ENCODE measurements at regions not wholly inside any gene's neighbourhood (a gene's known extent, or its start where the extent isn't known, plus 50 kb on each side); places are given as distances from the start of the nearest gene placed in this dataset.

- Histone ChIP-seq H3K9me3 (ENCODE audit: control insufficient read depth, low read length) (no peaks in the 10 kb centered on the region), H3K4me1 (ENCODE audit: control insufficient read depth, insufficient read depth, low read length, poor library complexity, severe bottlenecking) (no peaks in the 10 kb centered on the region), H3K36me3 (ENCODE audit: control insufficient read depth, insufficient read depth, low read length) (no peaks in the 10 kb centered on the region), H3K27me3 (replicated peaks; ENCODE audit: control insufficient read depth, insufficient read depth, low read length, poor library complexity, severe bottlenecking) (no peaks in the 10 kb centered on the region), H3K4me3 (ENCODE audit: insufficient read depth, low read depth, low read length, poor library complexity, severe bottlenecking) (no peak overlapping the region), H3K27ac (ENCODE audit: insufficient read depth, low read length, poor library complexity, severe bottlenecking) (no peak overlapping the region)
- DNase-seq, result no peak
Measured at GRCh38 chr16:14347706-14348105, 276.6 kb downstream of the MRTFB start.

DNA sequence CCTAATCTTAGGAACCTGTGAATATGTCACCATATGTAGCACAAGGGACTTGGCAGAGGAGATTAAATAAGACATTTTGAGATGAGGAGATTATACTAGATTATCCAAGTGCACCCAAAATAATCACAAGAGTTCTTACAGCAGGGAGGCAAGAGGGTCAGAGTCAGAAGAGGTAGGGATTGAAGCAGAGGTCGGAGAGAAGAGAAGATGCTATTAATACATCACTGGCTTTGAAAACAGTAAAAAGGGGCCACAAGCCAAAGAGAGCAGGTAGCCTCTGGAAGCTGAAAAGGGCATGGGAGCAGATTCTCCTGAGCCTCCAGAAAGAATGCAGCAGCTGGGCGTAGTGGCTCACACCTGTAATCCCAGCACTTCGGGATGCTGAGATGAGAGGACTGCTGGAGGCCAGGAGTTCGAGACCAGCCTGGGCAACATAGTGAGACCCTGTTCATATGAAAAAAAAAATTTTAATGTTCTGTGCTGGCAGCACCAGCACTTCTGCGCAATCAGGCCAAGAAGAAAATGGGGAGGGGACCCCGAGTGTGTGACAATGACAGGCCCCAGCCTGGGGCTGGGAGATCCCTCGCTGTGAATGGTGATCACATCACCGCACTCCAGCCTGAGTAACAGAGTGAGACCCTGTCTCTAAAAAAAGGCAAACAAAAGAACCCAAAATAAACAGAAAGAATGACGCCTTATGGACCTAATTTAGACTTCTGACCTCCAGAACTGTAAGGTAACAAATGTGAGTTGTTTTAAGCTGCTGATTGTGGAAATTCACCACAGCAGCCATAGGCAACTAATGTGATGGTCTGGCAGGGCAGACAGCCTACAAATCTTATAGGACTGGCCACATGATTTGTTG is 275.4 kb downstream of the MRTFB start:
- Histone ChIP-seq H3K4me3 (ENCODE audit: insufficient read depth, low read depth, low read length, poor library complexity, severe bottlenecking) (no peak overlapping the region), H3K27me3 (replicated peaks; ENCODE audit: control insufficient read depth, insufficient read depth, low read length, poor library complexity, severe bottlenecking) (no peaks in the 10 kb centered on the region), H3K27ac (ENCODE audit: insufficient read depth, low read length, poor library complexity, severe bottlenecking) (no peak overlapping the region)

GRCh38 chr16:14345512-14346115 is 274.5 kb downstream of the MRTFB start:
- no peak overlapping the region for H3K4me3 ChIP-seq (ENCODE audit: insufficient read depth, low read depth, low read length, poor library complexity, severe bottlenecking)
- no peaks in the 10 kb centered on the region for H3K4me1 ChIP-seq (ENCODE audit: control insufficient read depth, insufficient read depth, low read length, poor library complexity, severe bottlenecking)
- no peaks in the 10 kb centered on the region for H3K9me3 ChIP-seq (ENCODE audit: control insufficient read depth, low read length)
- H3K27ac ChIP-seq (ENCODE audit: insufficient read depth, low read length, poor library complexity, severe bottlenecking), result no peak overlapping the region
- no peaks in the 10 kb centered on the region for H3K36me3 ChIP-seq (ENCODE audit: control insufficient read depth, insufficient read depth, low read length)
- DNase-seq, result no peak
- no peaks in the 10 kb centered on the region for H3K27me3 ChIP-seq (replicated peaks; ENCODE audit: control insufficient read depth, insufficient read depth, low read length, poor library complexity, severe bottlenecking)

More for the DNA sequence above, 275.4 kb downstream of the MRTFB start:
- no peaks in the 10 kb centered on the region for H3K9me3 ChIP-seq (ENCODE audit: control insufficient read depth, low read length)
- no peak for DNase-seq
- H3K36me3 ChIP-seq (ENCODE audit: control insufficient read depth, insufficient read depth, low read length), result no peaks in the 10 kb centered on the region
- H3K4me1 ChIP-seq (ENCODE audit: control insufficient read depth, insufficient read depth, low read length, poor library complexity, severe bottlenecking), result no peaks in the 10 kb centered on the region

DNA sequence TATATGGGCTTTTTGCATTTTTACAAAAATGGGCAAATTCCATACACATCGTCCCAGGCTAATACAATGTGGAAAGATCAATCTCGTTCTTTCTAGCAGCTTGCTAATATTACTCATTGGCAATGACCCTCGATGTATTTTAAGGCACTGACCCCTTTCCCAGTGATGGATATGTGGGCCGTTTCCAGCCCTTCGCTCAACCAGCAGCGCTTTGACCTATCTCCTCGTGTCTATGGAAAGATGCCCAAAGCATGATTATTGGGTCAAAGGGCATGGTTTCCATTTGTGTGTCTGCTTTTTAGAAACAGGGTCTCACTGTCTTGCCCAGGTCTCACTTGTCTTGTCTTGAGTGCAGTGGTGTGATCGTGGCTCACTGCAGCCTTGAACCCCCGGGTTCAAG is 273.8 kb downstream of the MRTFB start:
- no peaks in the 10 kb centered on the region for H3K9me3 ChIP-seq (ENCODE audit: control insufficient read depth, low read length)
- no peak for DNase-seq
- no peaks in the 10 kb centered on the region for H3K4me1 ChIP-seq (ENCODE audit: control insufficient read depth, insufficient read depth, low read length, poor library complexity, severe bottlenecking)
- H3K4me3 ChIP-seq (ENCODE audit: insufficient read depth, low read depth, low read length, poor library complexity, severe bottlenecking), result no peak overlapping the region
- H3K36me3 ChIP-seq (ENCODE audit: control insufficient read depth, insufficient read depth, low read length), result no peaks in the 10 kb centered on the region
- no peaks in the 10 kb centered on the region for H3K27me3 ChIP-seq (replicated peaks; ENCODE audit: control insufficient read depth, insufficient read depth, low read length, poor library complexity, severe bottlenecking)
- no peak overlapping the region for H3K27ac ChIP-seq (ENCODE audit: insufficient read depth, low read length, poor library complexity, severe bottlenecking)

GRCh38 chr16:14344292-14344691 is 273.2 kb downstream of the MRTFB start:
- no peaks in the 10 kb centered on the region for H3K36me3 ChIP-seq (ENCODE audit: control insufficient read depth, insufficient read depth, low read length)
- no peaks in the 10 kb centered on the region for H3K27me3 ChIP-seq (replicated peaks; ENCODE audit: control insufficient read depth, insufficient read depth, low read length, poor library complexity, severe bottlenecking)
- H3K4me3 ChIP-seq (ENCODE audit: insufficient read depth, low read depth, low read length, poor library complexity, severe bottlenecking), result no peak overlapping the region
- no peaks in the 10 kb centered on the region for H3K4me1 ChIP-seq (ENCODE audit: control insufficient read depth, insufficient read depth, low read length, poor library complexity, severe bottlenecking)
- no peaks in the 10 kb centered on the region for H3K9me3 ChIP-seq (ENCODE audit: control insufficient read depth, low read length)
- DNase-seq, result no peak
- H3K27ac ChIP-seq (ENCODE audit: insufficient read depth, low read length, poor library complexity, severe bottlenecking), result no peak overlapping the region

- H3K36me3 ChIP-seq (ENCODE audit: control insufficient read depth, insufficient read depth, low read length), result no peaks in the 10 kb centered on the region
- no peak overlapping the region for H3K27ac ChIP-seq (ENCODE audit: insufficient read depth, low read length, poor library complexity, severe bottlenecking)
- H3K4me3 ChIP-seq (ENCODE audit: insufficient read depth, low read depth, low read length, poor library complexity, severe bottlenecking), result no peak overlapping the region
- no peaks in the 10 kb centered on the region for H3K9me3 ChIP-seq (ENCODE audit: control insufficient read depth, low read length)
- no peak for DNase-seq
- peaks cover 3% of the 10 kb centered on the region for H3K27me3 ChIP-seq (replicated peaks; ENCODE audit: control insufficient read depth, insufficient read depth, low read length, poor library complexity, severe bottlenecking)
- H3K4me1 ChIP-seq (ENCODE audit: control insufficient read depth, insufficient read depth, low read length, poor library complexity, severe bottlenecking), result no peaks in the 10 kb centered on the region
Measured at GRCh38 chr16:14341324-14342225, 270.5 kb downstream of the MRTFB start.

GRCh38 chr16:14339694-14340093 is 268.6 kb downstream of the MRTFB start:
- Histone ChIP-seq H3K9me3 (ENCODE audit: control insufficient read depth, low read length) (no peaks in the 10 kb centered on the region), H3K27ac (ENCODE audit: insufficient read depth, low read length, poor library complexity, severe bottlenecking) (no peak overlapping the region), H3K27me3 (replicated peaks; ENCODE audit: control insufficient read depth, insufficient read depth, low read length, poor library complexity, severe bottlenecking) (peaks cover 3% of the 10 kb centered on the region)

GRCh38 chr16:14338969-14339368 is 267.9 kb downstream of the MRTFB start:
- no peaks in the 10 kb centered on the region for H3K36me3 ChIP-seq (ENCODE audit: control insufficient read depth, insufficient read depth, low read length)
- peaks cover 3% of the 10 kb centered on the region for H3K27me3 ChIP-seq (replicated peaks; ENCODE audit: control insufficient read depth, insufficient read depth, low read length, poor library complexity, severe bottlenecking)
- no peak overlapping the region for H3K27ac ChIP-seq (ENCODE audit: insufficient read depth, low read length, poor library complexity, severe bottlenecking)
- DNase-seq, result no peak
- H3K4me3 ChIP-seq (ENCODE audit: insufficient read depth, low read depth, low read length, poor library complexity, severe bottlenecking), result no peak overlapping the region
- H3K9me3 ChIP-seq (ENCODE audit: control insufficient read depth, low read length), result no peaks in the 10 kb centered on the region
- H3K4me1 ChIP-seq (ENCODE audit: control insufficient read depth, insufficient read depth, low read length, poor library complexity, severe bottlenecking), result no peaks in the 10 kb centered on the region

More at GRCh38 chr16:14339694-14340093, 268.6 kb downstream of the MRTFB start:
- Histone ChIP-seq H3K4me3 (ENCODE audit: insufficient read depth, low read depth, low read length, poor library complexity, severe bottlenecking) (no peak overlapping the region), H3K36me3 (ENCODE audit: control insufficient read depth, insufficient read depth, low read length) (no peaks in the 10 kb centered on the region), H3K4me1 (ENCODE audit: control insufficient read depth, insufficient read depth, low read length, poor library complexity, severe bottlenecking) (no peaks in the 10 kb centered on the region)
- no peak for DNase-seq

- DNase-seq, result no peak
- no peaks in the 10 kb centered on the region for H3K36me3 ChIP-seq (ENCODE audit: control insufficient read depth, insufficient read depth, low read length)
- H3K27ac ChIP-seq (ENCODE audit: insufficient read depth, low read length, poor library complexity, severe bottlenecking), result no peak overlapping the region
- peaks cover 3% of the 10 kb centered on the region for H3K27me3 ChIP-seq (replicated peaks; ENCODE audit: control insufficient read depth, insufficient read depth, low read length, poor library complexity, severe bottlenecking)
- no peaks in the 10 kb centered on the region for H3K4me1 ChIP-seq (ENCODE audit: control insufficient read depth, insufficient read depth, low read length, poor library complexity, severe bottlenecking)
- H3K4me3 ChIP-seq (ENCODE audit: insufficient read depth, low read depth, low read length, poor library complexity, severe bottlenecking), result no peak overlapping the region
- no peaks in the 10 kb centered on the region for H3K9me3 ChIP-seq (ENCODE audit: control insufficient read depth, low read length)
Measured at GRCh38 chr16:14338236-14338635, 267.1 kb downstream of the MRTFB start.

All from effector memory CD4-positive, alpha-beta T cell (primary cell).